Mesenchymal stem cell (in vitro differentiated cells and primary cell): ENCODE measurements at regions not wholly inside any gene's neighbourhood (a gene's known extent, or its start where the extent isn't known, plus 50 kb on each side); places are given as distances from the start of the nearest gene placed in this dataset.
"Not testable (repeated sequence)": the region's sequence is repeated elsewhere in the genome, so short reads cannot be mapped to it uniquely, and the experiment has no call there.

Experiments
- DNase-seq: peaks from one replicate; pipeline ENCODE4 v3.0.0-alpha.2; 2013
- H2AFZ ChIP-seq: one replicate; pipeline ENCODE4 v1.6.1; 2013; ENCODE audit warnings: low read depth, mild to moderate bottlenecking, control low read depth, inconsistent platforms, low read length, moderate library complexity
- H2AK5ac ChIP-seq: 2 replicates; pipeline ENCODE4 v1.6.1; 2013; ENCODE audit warnings: low read length, moderate library complexity, mild to moderate bottlenecking, inconsistent platforms; ENCODE audit not compliant: severe bottlenecking
- H2BK120ac ChIP-seq: one replicate; pipeline ENCODE4 v1.6.1; 2013; ENCODE audit warnings: low read depth, mild to moderate bottlenecking, inconsistent platforms, low read length, moderate library complexity
- H2BK12ac ChIP-seq, 2 experiments: one replicate each; pipeline ENCODE4 v1.6.1; 2013; ENCODE audit warnings: inconsistent platforms in 2 of 2, low read length in 2 of 2, mild to moderate bottlenecking in 2 of 2, moderate library complexity in 2 of 2, control low read depth in 1 of 2
- H2BK15ac ChIP-seq: one replicate; pipeline ENCODE4 v1.6.1; 2013; ENCODE audit warnings: mild to moderate bottlenecking, low read depth, inconsistent platforms; ENCODE audit not compliant: poor library complexity, severe bottlenecking
- H2BK5ac ChIP-seq: 2 replicates; pipeline ENCODE4 v1.6.1; 2013; ENCODE audit warnings: low read depth, mild to moderate bottlenecking, low read length, control low read depth, inconsistent platforms; ENCODE audit not compliant: poor library complexity, severe bottlenecking
- H3K14ac ChIP-seq, 2 experiments: one replicate each; pipeline ENCODE4 v1.6.1; 2013; ENCODE audit warnings: inconsistent platforms in 2 of 2, low read length in 2 of 2, control low read depth in 1 of 2, mild to moderate bottlenecking in 1 of 2, moderate library complexity in 1 of 2
- H3K18ac ChIP-seq, 2 experiments: one replicate each; pipeline ENCODE4 v1.6.1; 2013; ENCODE audit warnings: inconsistent platforms in 2 of 2, low read length in 2 of 2, control low read depth in 1 of 2, low read depth in 1 of 2, mild to moderate bottlenecking in 1 of 2
- H3K23ac ChIP-seq, 2 experiments: one replicate each; pipeline ENCODE4 v1.6.1; 2013; ENCODE audit warnings: inconsistent platforms in 2 of 2, low read length in 2 of 2, mild to moderate bottlenecking in 2 of 2, moderate library complexity in 2 of 2, control low read depth in 1 of 2
- H3K27ac ChIP-seq: 2 replicates; pipeline ENCODE4 v1.5.1; 2013; ENCODE audit warnings: mild to moderate bottlenecking, moderate library complexity, low read length, control low read depth, inconsistent platforms; ENCODE audit not compliant: poor library complexity, severe bottlenecking
- H3K27me3 ChIP-seq, 2 experiments: 2 replicates each; pipeline versions ENCODE4 v1.6.1 to v1.7.0; 2013; ENCODE audit warnings: low read length in 2 of 2, mild to moderate bottlenecking in 2 of 2, moderate library complexity in 2 of 2, control low read depth in 1 of 2, inconsistent platforms in 1 of 2; ENCODE audit not compliant: control insufficient read depth in 1 of 2, insufficient read depth in 1 of 2
- H3K36me3 ChIP-seq, 2 experiments: 2 replicates each; pipeline versions ENCODE4 v1.6.1 to v1.7.0; 2013; ENCODE audit warnings: low read length in 2 of 2, control low read depth in 1 of 2, inconsistent platforms in 1 of 2, low read depth in 1 of 2, mild to moderate bottlenecking in 1 of 2; ENCODE audit not compliant: insufficient read depth in 2 of 2, control insufficient read depth in 1 of 2
- H3K4ac ChIP-seq, 2 experiments: one replicate each; pipeline ENCODE4 v1.6.1; 2013; ENCODE audit warnings: inconsistent platforms in 2 of 2, low read length in 2 of 2, mild to moderate bottlenecking in 2 of 2, moderate library complexity in 2 of 2, control low read depth in 1 of 2, low read depth in 1 of 2
- H3K4me1 ChIP-seq: 2 replicates; pipeline ENCODE4 v1.6.1; 2013; ENCODE audit warnings: low read depth, low read length, control low read depth; ENCODE audit not compliant: control insufficient read depth, insufficient read depth
- H3K4me2 ChIP-seq: 2 replicates; pipeline ENCODE4 v1.6.1; 2013; ENCODE audit warnings: low read length, mild to moderate bottlenecking, inconsistent platforms; ENCODE audit not compliant: poor library complexity, severe bottlenecking
- H3K4me3 ChIP-seq, 2 experiments: 2 replicates each; pipeline versions ENCODE4 v1.5.1 to v1.7.0; 2013; ENCODE audit warnings: low read length in 2 of 2, mild to moderate bottlenecking in 2 of 2, control low read depth in 1 of 2, low read depth in 1 of 2; ENCODE audit not compliant: insufficient read depth in 1 of 2
- H3K79me1 ChIP-seq: replicated peaks from 2 replicates; pipeline ENCODE4 v1.6.1; 2013; ENCODE audit warnings: mild to moderate bottlenecking, control low read depth, low read length, inconsistent platforms; ENCODE audit not compliant: poor library complexity, severe bottlenecking
- H3K9ac ChIP-seq: 2 replicates; pipeline ENCODE4 v1.7.0; 2013; ENCODE audit warnings: mild to moderate bottlenecking, low read length, moderate library complexity
- H3K9me3 ChIP-seq: 2 replicates; pipeline ENCODE4 v1.7.0; 2013; ENCODE audit warnings: mild to moderate bottlenecking, low read length; ENCODE audit not compliant: control insufficient read depth
- H4K8ac ChIP-seq: one replicate; pipeline ENCODE4 v1.6.1; 2013; ENCODE audit warnings: inconsistent platforms, mild to moderate bottlenecking, low read length, moderate library complexity
- H4K91ac ChIP-seq: one replicate; pipeline ENCODE4 v1.6.1; 2013; ENCODE audit warnings: mild to moderate bottlenecking, low read length, inconsistent platforms
- WGBS: methylation state at CpG from one replicate; pipeline ENCODE4 v1.1.7; 2013; ENCODE audit warnings: mixed read lengths; 5-methylcytosine and 5-hydroxymethylcytosine counted together

GRCh38 chr2:224094413-224094812, 55.3 kb upstream of the SERPINE2 start:
- no peak overlapping the region for H2AK5ac ChIP-seq
- H3K9me3 ChIP-seq, result no peaks in the 10 kb centered on the region
- H3K36me3 ChIP-seq, result no peaks in the 10 kb centered on the region
- peaks cover 0 to 3% of the 10 kb centered on the region in 2 experiments for H3K27me3 ChIP-seq
- no peak overlapping the region for H2BK5ac ChIP-seq
- H3K14ac ChIP-seq, result no peak overlapping the region
- H3K18ac ChIP-seq, result no peak overlapping the region
- no peaks in the 10 kb centered on the region for H3K4me1 ChIP-seq
- no peak overlapping the region for H3K27ac ChIP-seq
- H3K79me1 ChIP-seq, result no peaks in the 10 kb centered on the region
- H3K4ac ChIP-seq, result no peak overlapping the region
- 68% methylated on average over 1 of the region's 1 CpG for WGBS
- H4K91ac ChIP-seq, result no peak overlapping the region
- no peak for DNase-seq
- H2BK120ac ChIP-seq, result no peak overlapping the region
- H2BK15ac ChIP-seq, result no peak overlapping the region
- H3K4me3 ChIP-seq, result no peak overlapping the region
- no peak overlapping the region for H3K23ac ChIP-seq
- H4K8ac ChIP-seq, result no peak overlapping the region
- H2AFZ ChIP-seq, result no peak overlapping the region
- H2BK12ac ChIP-seq, result no peak overlapping the region
- no peak overlapping the region for H3K4me2 ChIP-seq
- H3K9ac ChIP-seq, result no peak overlapping the region

GRCh38 chr2:224091671-224092070, 52.6 kb upstream of the SERPINE2 start:
- H2BK15ac ChIP-seq, H3K9me3 ChIP-seq, H3K4me3 ChIP-seq, DNase-seq, H3K27me3 ChIP-seq, H4K8ac ChIP-seq, H3K9ac ChIP-seq, H3K36me3 ChIP-seq, H2BK120ac ChIP-seq, H2BK5ac ChIP-seq, H3K4me2 ChIP-seq, H4K91ac ChIP-seq, H2AK5ac ChIP-seq, H3K14ac ChIP-seq, H3K4me1 ChIP-seq, H3K18ac ChIP-seq, H3K79me1 ChIP-seq, H3K27ac ChIP-seq, H2BK12ac ChIP-seq, H2AFZ ChIP-seq, H3K4ac ChIP-seq, H3K23ac ChIP-seq: not testable (repeated sequence)
- 62% methylated on average over 5 of the region's 5 CpGs for WGBS

- H3K9ac ChIP-seq, result not testable (repeated sequence)
Measured at GRCh38 chr2:224089606-224090005, 50.5 kb upstream of the SERPINE2 start.

More at GRCh38 chr2:224089606-224090005, 50.5 kb upstream of the SERPINE2 start:
- H4K8ac ChIP-seq, H3K4me1 ChIP-seq, H4K91ac ChIP-seq, H2BK120ac ChIP-seq, H3K4me2 ChIP-seq, H3K23ac ChIP-seq, H2BK5ac ChIP-seq, H3K9me3 ChIP-seq, H3K79me1 ChIP-seq, H2AK5ac ChIP-seq, H2AFZ ChIP-seq, H3K36me3 ChIP-seq, H3K14ac ChIP-seq, H2BK15ac ChIP-seq, H3K27ac ChIP-seq, H3K18ac ChIP-seq, H3K4me3 ChIP-seq, DNase-seq, H3K27me3 ChIP-seq: not testable (repeated sequence)
- peak overlapping the region; percentile 39 to 42 for H2BK12ac ChIP-seq
- WGBS, result 95% methylated on average over 6 of the region's 6 CpGs
- peak overlapping the region in 1 of 2 experiments; percentile 51 for H3K4ac ChIP-seq
